IPS DF 6.9 (cell line): ENCODE measurements at regions not wholly inside any gene's neighbourhood (a gene's known extent, or its start where the extent isn't known, plus 50 kb on each side); places are given as distances from the start of the nearest gene placed in this dataset.

Experiments used
- DNase-seq: peaks from one replicate; pipeline ENCODE4 v3.0.0-alpha.2; 2013; ENCODE audit warnings: low read depth, low spot score
- H3K27ac ChIP-seq: one replicate; pipeline ENCODE4 v1.5.1; 2013; ENCODE audit warnings: low read length, control low read depth
- H3K27me3 ChIP-seq: 2 replicates; pipeline ENCODE4 v1.6.1; 2013; ENCODE audit warnings: mild to moderate bottlenecking, low read length; ENCODE audit not compliant: control insufficient read depth, insufficient read depth
- H3K36me3 ChIP-seq: 2 replicates; pipeline ENCODE4 v1.6.1; 2013; ENCODE audit warnings: low read length; ENCODE audit not compliant: control insufficient read depth, insufficient read depth
- H3K4me1 ChIP-seq: 2 replicates; pipeline ENCODE4 v1.6.1; 2013; ENCODE audit warnings: low read length; ENCODE audit not compliant: control insufficient read depth, insufficient read depth
- H3K4me3 ChIP-seq: 2 replicates; pipeline ENCODE4 v1.5.1; 2013; ENCODE audit warnings: mild to moderate bottlenecking, low read length
- H3K9me3 ChIP-seq: 2 replicates; pipeline ENCODE4 v1.6.1; 2013; ENCODE audit warnings: low read length, inconsistent platforms; ENCODE audit not compliant: control insufficient read depth, insufficient read depth
- WGBS: extraction: QIAGEN DNeasy Blood & Tissue Kit; methylation state at CpG from one replicate; pipeline ENCODE4 v1.1.7; 2013; ENCODE audit warnings: mixed read lengths, missing lambda C conversion rate; ENCODE audit not compliant: insufficient read length, insufficient coverage; 5-methylcytosine and 5-hydroxymethylcytosine counted together

DNA sequence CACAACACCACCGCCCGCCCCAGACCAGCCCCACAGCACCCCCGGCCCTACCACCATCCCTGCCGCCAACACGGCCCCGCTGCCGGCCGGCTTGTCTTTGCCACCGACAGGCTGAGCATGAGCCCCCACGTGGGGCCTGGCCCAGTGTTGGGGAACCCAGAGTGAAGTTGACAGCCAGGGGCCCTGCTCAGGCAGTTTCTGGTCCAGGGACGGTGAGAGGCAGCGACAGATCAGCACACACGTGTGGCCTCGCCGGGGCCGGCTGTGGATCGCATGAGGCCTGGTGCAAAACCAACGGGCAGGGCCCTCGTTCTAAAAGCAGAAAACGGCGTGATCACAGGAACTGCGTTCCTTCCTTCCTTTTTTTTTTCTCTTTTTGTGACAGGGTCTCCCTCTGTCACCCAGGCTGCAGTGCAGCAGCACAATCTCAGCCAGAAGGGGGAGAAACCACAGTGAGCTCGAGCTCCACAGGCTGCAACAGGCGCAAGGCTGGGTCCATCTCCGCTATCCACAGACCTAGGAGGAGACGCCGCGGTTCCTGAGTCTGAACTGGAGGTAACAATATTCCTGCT, 50.5 kb upstream of the FBRSL1 start:
- Histone ChIP-seq H3K27me3 (peaks cover 14% of the 10 kb centered on the region; the same call in 1 of the 2 replicates), H3K9me3 (no peaks in the 10 kb centered on the region), H3K27ac (no peak overlapping the region), H3K4me1 (no peaks in the 10 kb centered on the region), H3K36me3 (no peaks in the 10 kb centered on the region), H3K4me3 (no peak overlapping the region)
- DNase-seq, result no peak
- no CpG with 5 or more reads among the region's 28 CpGs for WGBS

GRCh38 chr12:132438726-132439125, 51.2 kb upstream of the FBRSL1 start:
- no peak for DNase-seq
- Histone ChIP-seq H3K27me3 (peaks cover 16% of the 10 kb centered on the region; the same call in 1 of the 2 replicates), H3K4me3 (no peak overlapping the region), H3K9me3 (no peaks in the 10 kb centered on the region), H3K4me1 (no peaks in the 10 kb centered on the region), H3K36me3 (no peaks in the 10 kb centered on the region), H3K27ac (no peak overlapping the region)
- no CpG with 5 or more reads among the region's 28 CpGs for WGBS

GRCh38 chr12:132437943-132438700, 51.8 kb upstream of the FBRSL1 start:
- H3K4me3 ChIP-seq, result peak overlapping the region; percentile 5; the same call in 1 of the 2 replicates
- no peak for DNase-seq
- H3K4me1 ChIP-seq, result no peaks in the 10 kb centered on the region

DNA sequence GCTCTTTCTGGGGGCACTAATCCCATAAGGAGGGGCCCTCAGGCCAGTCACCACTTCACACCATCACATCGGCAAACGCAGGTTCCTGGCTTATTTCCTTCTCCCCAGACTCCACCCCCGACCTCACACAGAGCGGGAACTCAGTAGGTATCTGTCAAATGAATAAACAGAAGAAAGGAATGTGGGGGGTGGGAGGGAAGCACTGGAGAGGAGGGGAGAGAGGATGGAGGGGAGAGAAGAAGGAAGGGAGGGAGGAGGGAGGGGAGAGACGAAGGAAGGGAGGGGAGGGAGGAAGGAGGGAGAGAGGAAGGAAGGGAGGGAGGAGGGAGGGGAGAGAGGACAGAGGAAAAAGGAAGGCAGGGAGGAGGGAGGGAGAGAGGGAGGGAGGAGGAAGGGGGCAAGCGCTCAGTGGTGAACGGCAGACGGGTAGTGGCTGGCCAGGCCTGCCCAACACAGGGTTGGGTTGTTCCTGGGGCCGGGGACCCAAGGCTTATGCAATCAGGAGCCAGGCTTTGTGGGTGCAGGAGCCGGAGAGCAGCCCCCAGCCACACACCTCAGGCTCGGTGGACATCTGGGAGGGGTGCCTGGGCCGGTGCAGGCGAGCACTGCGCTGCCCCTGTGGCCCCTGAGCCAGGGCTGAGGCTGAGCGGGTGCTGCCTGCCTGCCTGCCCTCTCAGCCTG, 52.6 kb upstream of the FBRSL1 start:
- H3K4me1 ChIP-seq, result no peaks in the 10 kb centered on the region
- WGBS, result 80% methylated on average over 1 of the region's 15 CpGs
- H3K36me3 ChIP-seq, result no peaks in the 10 kb centered on the region
- H3K9me3 ChIP-seq, result no peaks in the 10 kb centered on the region
- DNase-seq, result no peak
- no peak overlapping the region for H3K27ac ChIP-seq
- H3K27me3 ChIP-seq, result peaks cover 16% of the 10 kb centered on the region; the same call in 1 of the 2 replicates
- H3K4me3 ChIP-seq, result peak overlapping the region; percentile 5; the same call in 1 of the 2 replicates

More at GRCh38 chr12:132437943-132438700, 51.8 kb upstream of the FBRSL1 start:
- Histone ChIP-seq H3K27me3 (peaks cover 16% of the 10 kb centered on the region; the same call in 1 of the 2 replicates), H3K27ac (no peak overlapping the region), H3K9me3 (no peaks in the 10 kb centered on the region), H3K36me3 (no peaks in the 10 kb centered on the region)
- no CpG with 5 or more reads among the region's 30 CpGs for WGBS

DNA sequence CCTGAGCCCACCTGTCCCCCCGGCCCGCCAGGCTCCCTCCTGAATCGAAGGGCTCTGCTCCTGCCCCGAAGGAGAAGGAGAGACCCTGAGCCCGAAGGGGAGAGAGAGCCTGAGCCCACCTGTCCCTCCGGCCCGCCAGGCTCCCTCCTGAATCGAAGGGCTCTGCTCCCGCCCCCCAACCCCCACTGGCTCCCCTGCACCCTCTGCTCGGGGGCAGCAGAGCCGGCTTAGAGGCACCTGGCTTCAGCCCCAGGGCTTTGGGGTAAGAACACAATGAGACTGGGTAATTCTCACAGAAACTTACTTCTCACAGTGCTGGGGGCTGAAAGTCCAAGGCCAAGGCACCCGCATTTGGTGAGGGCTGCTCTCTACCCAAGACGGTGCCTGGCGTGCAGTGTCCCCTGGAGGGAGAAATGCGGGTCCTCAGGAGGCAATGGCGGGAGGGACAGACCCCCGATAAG, 53.1 kb upstream of the FBRSL1 start:
- no peaks in the 10 kb centered on the region for H3K9me3 ChIP-seq
- H3K36me3 ChIP-seq, result no peaks in the 10 kb centered on the region
- peaks cover 16% of the 10 kb centered on the region; the same call in 1 of the 2 replicates for H3K27me3 ChIP-seq
- no CpG with 5 or more reads among the region's 17 CpGs for WGBS
- no peak overlapping the region; the same call in 1 of the 2 replicates for H3K4me3 ChIP-seq
- no peak for DNase-seq
- H3K27ac ChIP-seq, result no peak overlapping the region
- H3K4me1 ChIP-seq, result no peaks in the 10 kb centered on the region

- Histone ChIP-seq H3K4me1 (peaks cover 3% of the 10 kb centered on the region; the same call in 1 of the 2 replicates), H3K4me3 (no peak overlapping the region), H3K9me3 (no peaks in the 10 kb centered on the region), H3K27ac (no peak overlapping the region), H3K27me3 (peaks cover 18% of the 10 kb centered on the region; the same call in 1 of the 2 replicates), H3K36me3 (no peaks in the 10 kb centered on the region)
- WGBS, result no CpG with 5 or more reads among the region's 39 CpGs
- DNase-seq, result no peak
Observed at GRCh38 chr12:132435486-132436187, 54.3 kb upstream of the FBRSL1 start.

- no CpG with 5 or more reads among the region's 35 CpGs for WGBS
- H3K4me3 ChIP-seq, result no peak overlapping the region
- H3K9me3 ChIP-seq, result no peaks in the 10 kb centered on the region
- no peak for DNase-seq
- H3K36me3 ChIP-seq, result no peaks in the 10 kb centered on the region
- H3K27ac ChIP-seq, result no peak overlapping the region
- peaks cover 7% of the 10 kb centered on the region for H3K4me1 ChIP-seq
- H3K27me3 ChIP-seq, result peaks cover 22% of the 10 kb centered on the region; the same call in 1 of the 2 replicates
Observed at GRCh38 chr12:132433641-132434395, 56.1 kb upstream of the FBRSL1 start.

DNA sequence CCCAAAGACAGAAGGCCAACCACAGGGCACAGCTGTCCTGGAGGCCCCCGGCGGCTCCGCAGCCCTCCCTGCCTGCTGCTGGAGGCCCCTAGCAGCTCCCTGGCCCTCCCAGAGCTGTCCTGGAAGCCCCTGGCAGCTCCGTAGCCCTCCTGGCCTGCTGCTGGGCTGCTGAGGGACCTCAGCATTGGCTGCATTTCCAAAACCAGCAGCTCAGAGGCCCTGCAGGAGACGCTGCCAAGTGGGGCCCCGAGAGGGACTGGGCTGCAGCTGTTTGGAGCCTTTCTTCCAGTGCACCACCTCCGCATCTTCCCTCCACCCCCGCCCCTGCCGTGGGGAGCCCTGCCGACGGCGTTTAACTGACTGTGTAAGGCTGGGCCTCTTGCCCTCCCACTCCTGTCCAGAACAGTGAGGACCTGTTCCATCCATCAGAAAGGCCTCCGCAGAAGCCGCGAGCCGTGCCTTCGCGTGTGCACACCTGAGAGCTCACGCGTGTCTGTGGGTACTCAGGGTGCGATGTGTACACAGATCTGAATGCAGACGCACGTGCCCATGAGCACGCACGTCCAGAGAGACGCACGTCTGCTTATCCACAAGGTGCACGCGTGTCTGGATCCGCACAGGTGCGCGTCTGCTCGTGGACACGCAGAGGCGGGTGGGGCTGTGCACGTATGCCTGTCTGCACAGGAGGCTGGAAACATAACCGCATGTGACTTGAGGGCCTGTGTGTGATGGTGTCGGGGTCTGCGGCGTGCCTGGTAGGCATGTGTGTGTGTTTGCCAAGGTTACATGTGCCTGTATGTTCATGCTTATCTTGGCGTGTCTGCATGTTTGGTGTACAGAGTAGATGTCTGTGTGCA, 57.0 kb upstream of the FBRSL1 start:
- H3K4me1 ChIP-seq, result peaks cover 9% of the 10 kb centered on the region
- peaks cover 22% of the 10 kb centered on the region; the same call in 1 of the 2 replicates for H3K27me3 ChIP-seq
- no peak overlapping the region for H3K27ac ChIP-seq
- no peak overlapping the region for H3K4me3 ChIP-seq
- no peak for DNase-seq
- no peaks in the 10 kb centered on the region for H3K36me3 ChIP-seq
- no CpG with 5 or more reads among the region's 41 CpGs for WGBS
- no peaks in the 10 kb centered on the region for H3K9me3 ChIP-seq

DNA sequence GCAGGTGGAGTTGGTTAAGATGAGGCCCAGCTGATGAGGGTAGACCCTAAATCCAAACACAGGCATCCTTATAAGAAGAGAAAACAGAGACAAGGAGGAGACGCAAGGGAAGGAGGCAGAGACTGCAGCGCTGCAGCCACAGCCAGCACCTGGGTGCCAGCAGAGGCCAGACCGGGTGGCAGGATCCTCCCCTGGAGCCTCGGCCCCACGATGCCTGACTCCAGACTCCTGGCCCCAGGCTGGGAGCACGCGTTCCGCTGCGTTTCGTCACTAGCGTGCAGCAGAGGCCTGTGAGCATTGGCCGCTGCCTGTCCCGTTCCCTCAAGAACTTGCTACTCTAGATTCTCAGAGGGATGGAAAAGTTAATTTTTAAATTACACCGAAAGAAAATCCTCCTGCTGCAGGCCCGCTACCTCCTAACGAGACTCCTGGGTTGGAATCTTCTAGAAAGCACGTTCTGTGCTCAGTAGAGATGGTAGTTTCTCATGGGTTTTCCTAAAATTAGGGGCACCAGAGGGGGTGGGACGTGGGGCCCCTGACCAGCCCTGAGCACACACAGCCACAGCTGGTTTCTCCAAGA, 57.7 kb upstream of the FBRSL1 start:
- WGBS, result no CpG with 5 or more reads among the region's 18 CpGs
- H3K4me3 ChIP-seq, result no peak overlapping the region
- peaks cover 22% of the 10 kb centered on the region; the same call in 1 of the 2 replicates for H3K27me3 ChIP-seq
- H3K4me1 ChIP-seq, result peaks cover 9% of the 10 kb centered on the region
- no peak for DNase-seq
- no peaks in the 10 kb centered on the region for H3K9me3 ChIP-seq
- H3K27ac ChIP-seq, result no peak overlapping the region
- no peaks in the 10 kb centered on the region for H3K36me3 ChIP-seq
